AG09309 (cell line): ENCODE measurements at regions not wholly inside any gene's neighbourhood (a gene's known extent, or its start where the extent isn't known, plus 50 kb on each side); places are given as distances from the start of the nearest gene placed in this dataset.
A peak's percentile ranks its signal among the peaks of the same experiment; 100 is the strongest.

Experiments used
- DNase-seq: peaks from one replicate; pipeline ENCODE4 v3.0.0-alpha.2; 2010; ENCODE audit warnings: low read depth
- H3K4me3 ChIP-seq: 2 replicates; pipeline ENCODE4 v1.5.1; 2011; ENCODE audit warnings: mild to moderate bottlenecking, low read depth, low read length, moderate library complexity; ENCODE audit not compliant: control insufficient read depth
- TF ChIP-seq, protein P1 (sequence below): IDR thresholded peaks from 2 replicates; pipeline ENCODE4 v1.5.1; 2011; ENCODE audit warnings: mild to moderate bottlenecking, low read depth, low read length, inconsistent platforms; ENCODE audit not compliant: insufficient read depth, control insufficient read depth; ENCODE audit errors: missing control alignments

DNA sequence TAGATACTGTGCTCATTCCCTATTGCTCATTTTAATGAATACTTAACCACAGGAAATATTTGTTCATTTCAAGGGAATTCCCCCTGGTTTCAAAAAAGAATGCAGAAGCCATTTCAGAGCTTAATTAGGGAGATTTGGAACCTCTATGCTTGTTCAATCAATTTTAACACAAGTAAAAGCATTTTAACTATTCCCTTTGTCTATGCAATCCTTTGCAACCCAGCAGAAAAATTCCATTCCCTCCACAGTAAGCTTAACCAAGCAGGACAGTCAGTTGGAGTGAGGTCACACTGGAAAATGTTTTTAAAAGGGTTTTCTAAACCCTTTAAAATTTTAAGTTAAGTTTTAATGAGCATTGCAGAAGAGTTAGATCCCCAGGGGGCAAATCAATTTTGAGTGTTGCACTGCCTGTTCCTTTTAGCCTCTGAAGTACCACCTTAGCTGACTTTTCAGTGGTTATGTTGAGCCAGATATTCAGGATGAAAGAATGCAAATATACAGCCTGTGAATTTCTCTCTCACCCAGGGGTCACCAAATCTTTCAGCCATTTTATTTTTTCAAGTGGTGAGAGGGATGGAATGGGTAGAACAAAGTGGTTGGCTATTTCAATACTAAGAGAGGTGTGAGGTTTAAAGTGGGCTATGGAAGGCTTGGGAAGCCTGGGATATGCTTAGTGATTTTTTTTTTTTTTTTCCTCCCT is 356.2 kb upstream of the NUDT12 start:
- no peak overlapping the region for H3K4me3 ChIP-seq
- DNase-seq: peak; percentile 80
- TF ChIP-seq, protein P1, sequence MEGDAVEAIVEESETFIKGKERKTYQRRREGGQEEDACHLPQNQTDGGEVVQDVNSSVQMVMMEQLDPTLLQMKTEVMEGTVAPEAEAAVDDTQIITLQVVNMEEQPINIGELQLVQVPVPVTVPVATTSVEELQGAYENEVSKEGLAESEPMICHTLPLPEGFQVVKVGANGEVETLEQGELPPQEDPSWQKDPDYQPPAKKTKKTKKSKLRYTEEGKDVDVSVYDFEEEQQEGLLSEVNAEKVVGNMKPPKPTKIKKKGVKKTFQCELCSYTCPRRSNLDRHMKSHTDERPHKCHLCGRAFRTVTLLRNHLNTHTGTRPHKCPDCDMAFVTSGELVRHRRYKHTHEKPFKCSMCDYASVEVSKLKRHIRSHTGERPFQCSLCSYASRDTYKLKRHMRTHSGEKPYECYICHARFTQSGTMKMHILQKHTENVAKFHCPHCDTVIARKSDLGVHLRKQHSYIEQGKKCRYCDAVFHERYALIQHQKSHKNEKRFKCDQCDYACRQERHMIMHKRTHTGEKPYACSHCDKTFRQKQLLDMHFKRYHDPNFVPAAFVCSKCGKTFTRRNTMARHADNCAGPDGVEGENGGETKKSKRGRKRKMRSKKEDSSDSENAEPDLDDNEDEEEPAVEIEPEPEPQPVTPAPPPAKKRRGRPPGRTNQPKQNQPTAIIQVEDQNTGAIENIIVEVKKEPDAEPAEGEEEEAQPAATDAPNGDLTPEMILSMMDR: no peak

DNA sequence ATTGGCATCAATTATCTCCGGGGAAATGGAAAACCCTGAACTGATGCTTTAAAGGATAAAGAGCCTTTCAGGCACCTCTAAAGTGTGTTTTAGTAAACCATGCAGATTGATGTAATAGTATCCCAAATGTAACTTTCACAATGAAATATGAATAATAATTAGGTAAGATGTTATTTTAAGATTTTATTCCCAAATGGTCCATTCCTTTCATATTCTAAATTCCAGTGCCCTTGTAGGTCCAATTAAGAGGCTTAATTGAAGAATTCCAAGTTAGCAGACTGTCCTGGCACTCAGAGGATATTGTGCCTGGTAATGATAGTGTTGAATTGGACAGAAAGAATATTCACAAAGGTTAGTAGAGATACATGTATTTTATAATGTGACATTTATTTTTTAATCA is 352.5 kb upstream of the NUDT12 start:
- TF ChIP-seq, protein P1: no peak
- H3K4me3 ChIP-seq: no peak overlapping the region
- DNase-seq: no peak

DNA sequence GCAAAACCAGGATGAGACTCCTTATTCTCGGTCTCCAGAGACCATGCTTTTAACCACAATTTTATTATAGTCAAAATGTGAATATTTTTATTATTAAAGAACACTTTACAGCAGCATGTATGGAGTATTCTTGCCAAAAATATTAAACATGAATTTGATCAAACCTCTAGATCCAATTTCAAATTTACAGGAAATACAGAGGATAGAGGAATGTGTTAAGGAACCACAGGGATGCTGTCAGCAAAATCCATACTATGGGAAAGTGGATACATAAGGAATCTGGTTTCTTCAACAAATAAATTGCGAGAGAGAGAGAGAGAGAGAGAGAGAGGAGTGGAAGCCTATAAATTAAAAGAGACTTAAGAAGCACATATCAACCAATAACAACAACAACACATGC is 348.2 kb upstream of the NUDT12 start:
- no peak for DNase-seq
- H3K4me3 ChIP-seq: no peak overlapping the region
- TF ChIP-seq, protein P1: no peak

DNA sequence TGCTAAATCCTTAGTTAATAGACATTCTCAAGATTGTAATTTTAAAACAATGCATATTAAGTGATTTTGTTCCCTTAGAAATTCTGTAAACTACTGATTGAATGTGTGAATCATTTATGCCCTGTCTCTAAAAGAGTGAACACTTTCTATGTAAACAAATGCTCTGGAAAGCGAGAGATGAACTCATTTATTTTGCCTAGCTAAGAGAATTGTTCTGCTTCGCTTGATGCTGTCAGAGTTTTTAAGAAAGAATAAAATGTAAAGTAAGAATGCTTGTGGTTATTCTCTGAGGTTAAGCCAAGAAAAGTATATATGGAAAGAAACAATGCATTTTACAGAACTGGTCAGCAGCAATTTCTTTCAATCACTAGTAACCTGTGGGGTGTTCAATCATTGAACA is 347.4 kb upstream of the NUDT12 start:
- TF ChIP-seq, protein P1: no peak
- H3K4me3 ChIP-seq: no peak overlapping the region
- no peak for DNase-seq

DNA sequence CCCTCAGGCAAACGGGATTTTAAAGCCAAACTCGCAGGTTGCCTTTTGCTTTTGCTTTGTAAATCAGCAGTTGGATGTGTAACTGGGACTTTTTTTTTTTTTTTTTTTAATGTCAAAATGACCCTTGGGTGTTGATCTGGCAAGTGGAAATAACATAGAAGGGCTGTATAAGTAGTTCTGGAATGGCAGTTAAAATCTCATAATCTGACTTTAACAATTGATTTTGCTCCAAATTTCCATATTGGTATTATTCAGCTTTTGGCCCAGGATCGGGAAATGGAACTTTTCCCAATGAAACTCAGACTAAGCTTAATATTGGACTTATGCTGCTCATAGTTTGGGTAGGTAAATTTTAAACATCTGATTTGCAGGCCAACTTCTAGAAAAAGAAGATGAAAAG is 346.8 kb upstream of the NUDT12 start:
- no peak overlapping the region for H3K4me3 ChIP-seq
- TF ChIP-seq, protein P1: no peak
- no peak for DNase-seq

DNA sequence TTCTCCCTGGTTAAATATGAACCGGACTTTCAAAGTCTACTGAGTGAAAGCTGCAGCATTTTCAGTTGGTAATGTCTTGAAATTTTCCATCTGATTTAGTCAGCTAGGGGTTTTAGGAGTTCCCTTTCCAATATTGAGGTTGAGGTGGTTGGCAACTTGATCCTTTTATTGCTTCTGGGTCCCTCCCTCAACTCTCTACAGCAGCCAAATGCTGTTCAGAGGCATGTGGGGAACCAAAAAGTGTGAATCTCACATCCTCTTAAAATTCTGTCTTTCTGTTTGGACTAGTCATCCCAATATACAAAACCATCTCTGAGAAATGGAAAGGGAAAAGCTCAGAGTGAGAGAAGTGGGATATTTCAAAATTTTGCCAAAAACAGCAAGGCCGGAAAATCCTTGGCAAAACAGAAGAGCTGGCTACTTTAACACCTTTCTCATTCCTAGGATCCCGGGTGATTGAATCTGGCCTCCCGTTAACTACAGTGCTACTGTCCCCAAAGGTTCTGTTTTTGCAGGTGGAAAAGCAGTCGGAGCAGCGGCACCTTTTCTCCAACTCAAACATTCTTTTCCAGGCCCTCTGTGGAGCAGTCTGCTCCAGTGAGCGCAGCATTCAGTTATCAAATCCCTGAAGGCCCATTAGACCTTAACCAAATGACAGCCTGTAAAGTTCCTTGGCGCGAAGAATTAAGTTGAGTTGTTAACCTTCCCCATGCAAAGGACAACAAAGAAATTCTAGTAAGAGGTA is 345.9 kb upstream of the NUDT12 start:
- no peak overlapping the region for H3K4me3 ChIP-seq
- TF ChIP-seq, protein P1: no peak
- DNase-seq: no peak
